GM23338 (cell line): ENCODE measurements at regions not wholly inside any gene's neighbourhood (a gene's known extent, or its start where the extent isn't known, plus 50 kb on each side); places are given as distances from the start of the nearest gene placed in this dataset.

ENCODE experiments used
- ATAC-seq: fragments of 200-7000 bp; cut with Tn5 transposase; 3 replicates; pipeline ENCODE4 v1.9.1; 2020
- DNase-seq: peaks from one replicate; pipeline ENCODE4 v3.0.0-alpha.2; 2015; ENCODE audit warnings: low spot score
- H2AFZ ChIP-seq: fragments of 200-600 bp; sonication (generic); 2 replicates; pipeline ENCODE4 v1.8.0; 2016; ENCODE audit warnings: antibody characterized with exemption, mild to moderate bottlenecking, moderate library complexity
- H3F3A ChIP-seq: fragments of 200-600 bp; sonication (generic); replicated peaks from 2 replicates; pipeline ENCODE4 v1.8.0; 2017; ENCODE audit warnings: antibody characterized with exemption, mixed run types, low read depth
- H3K27ac ChIP-seq: fragments of 200-600 bp; sonication (generic); 2 replicates; pipeline ENCODE4 v1.6.1; 2016; ENCODE audit warnings: low read depth
- H3K27me3 ChIP-seq: fragments of 200-600 bp; sonication (generic); 2 replicates; pipeline ENCODE4 v1.8.0; 2016; ENCODE audit warnings: mild to moderate bottlenecking, mixed run types, moderate library complexity; ENCODE audit not compliant: insufficient read depth
- H3K36me3 ChIP-seq: fragments of 200-600 bp; sonication (generic); 2 replicates; pipeline ENCODE4 v1.8.0; 2016; ENCODE audit warnings: mild to moderate bottlenecking; ENCODE audit not compliant: insufficient read depth
- H3K4me1 ChIP-seq: fragments of 200-600 bp; sonication (generic); 2 replicates; pipeline ENCODE4 v1.8.0; 2016; ENCODE audit warnings: mild to moderate bottlenecking, moderate library complexity; ENCODE audit not compliant: insufficient read depth
- H3K4me2 ChIP-seq: fragments of 200-600 bp; sonication (generic); 2 replicates; pipeline ENCODE4 v1.7.1; 2017; ENCODE audit warnings: mixed run types
- H3K4me3 ChIP-seq: fragments of 200-600 bp; sonication (generic); 2 replicates; pipeline ENCODE4 v1.6.1; 2016; ENCODE audit warnings: mixed run types
- H3K79me2 ChIP-seq: fragments of 200-600 bp; sonication (generic); replicated peaks from 2 replicates; pipeline ENCODE4 v1.8.0; 2017; ENCODE audit warnings: mild to moderate bottlenecking; ENCODE audit not compliant: insufficient read depth
- H3K9me2 ChIP-seq: fragments of 200-600 bp; sonication (generic); 2 replicates; pipeline ENCODE4 v1.8.0; 2017; ENCODE audit not compliant: insufficient read depth
- H4K20me1 ChIP-seq: fragments of 200-600 bp; sonication (generic); replicated peaks from 2 replicates; pipeline ENCODE4 v1.8.0; 2017; ENCODE audit warnings: mild to moderate bottlenecking; ENCODE audit not compliant: insufficient read depth
- H3K27ac Mint-ChIP-seq: 2 replicates; pipeline ENCODE4 v1.8.0; 2020; ENCODE audit warnings: inconsistent platforms, mild to moderate bottlenecking, moderate library complexity, mixed read lengths
- H3K27me3 Mint-ChIP-seq: 3 replicates; pipeline ENCODE4 v1.8.0; 2022; ENCODE audit warnings: low read depth, mild to moderate bottlenecking, moderate library complexity, mixed read lengths, inconsistent platforms; ENCODE audit not compliant: insufficient read depth, poor library complexity
- H3K36me3 Mint-ChIP-seq: 3 replicates; pipeline ENCODE4 v1.8.0; 2021; ENCODE audit warnings: low read depth, mild to moderate bottlenecking, inconsistent platforms, moderate library complexity, mixed read lengths
- H3K4me1 Mint-ChIP-seq: 3 replicates; pipeline ENCODE4 v1.8.0; 2020; ENCODE audit warnings: mild to moderate bottlenecking, inconsistent platforms, mixed read lengths
- H3K4me3 Mint-ChIP-seq: 3 replicates; pipeline ENCODE4 v1.8.0; 2021; ENCODE audit warnings: moderate library complexity, mild to moderate bottlenecking, inconsistent platforms, mixed read lengths
- H3K9me3 Mint-ChIP-seq: 3 replicates; pipeline ENCODE4 v1.8.0; 2020; ENCODE audit warnings: moderate library complexity, mild to moderate bottlenecking, inconsistent platforms, mixed read lengths
- CREB1 ChIP-seq: fragments of 250-450 bp; sonication (Bioruptor Pico); IDR thresholded peaks from 2 replicates; pipeline ENCODE4 v1.5.0; 2020; ENCODE audit warnings: low read depth, mild to moderate bottlenecking, moderate library complexity
- EZH2 ChIP-seq: fragments of 200-600 bp; sonication (generic); IDR thresholded peaks from one replicate; pipeline ENCODE4 v1.8.0; 2017; ENCODE audit warnings: antibody characterized with exemption, mild to moderate bottlenecking, low read depth; ENCODE audit not compliant: unreplicated experiment
- EZH2phosphoT487 ChIP-seq: fragments of 200-600 bp; sonication (generic); IDR thresholded peaks from one replicate; pipeline ENCODE4 v1.8.1; 2018; ENCODE audit warnings: antibody characterized with exemption; ENCODE audit not compliant: unreplicated experiment
- JUNB ChIP-seq: IDR thresholded peaks from one replicate; pipeline ENCODE4 v1.6.1; 2016; ENCODE audit warnings: antibody characterized with exemption; ENCODE audit not compliant: unreplicated experiment
- NANOG ChIP-seq: IDR thresholded peaks from 2 replicates; pipeline ENCODE4 v1.6.1; 2016; ENCODE audit warnings: antibody characterized with exemption, borderline replicate concordance
- POLR2AphosphoS5 ChIP-seq: IDR thresholded peaks from 2 replicates; pipeline ENCODE4 v1.6.1; 2016; ENCODE audit warnings: antibody characterized with exemption, low read depth
- STAT1 ChIP-seq: IDR thresholded peaks from one replicate; pipeline ENCODE4 v1.6.1; 2016; ENCODE audit warnings: antibody characterized with exemption; ENCODE audit not compliant: unreplicated experiment
- ZNF114 ChIP-seq: fragments of 250-450 bp; sonication (Bioruptor Pico); IDR thresholded peaks from 2 replicates; pipeline ENCODE4 v1.5.0; 2020; ENCODE audit warnings: mild to moderate bottlenecking, moderate library complexity
- ZNF331 ChIP-seq: fragments of 250-450 bp; sonication (Bioruptor Pico); IDR thresholded peaks from 2 replicates; pipeline ENCODE4 v1.5.0; 2020; ENCODE audit warnings: low read depth, mild to moderate bottlenecking, moderate library complexity
- TF ChIP-seq, protein P1 (sequence below): IDR thresholded peaks from one replicate; pipeline ENCODE4 v1.6.1; 2018; ENCODE audit warnings: antibody characterized with exemption; ENCODE audit not compliant: unreplicated experiment
- TF ChIP-seq, protein P2 (sequence below), 2 experiments: fragments of 200-600 bp in 1 of 2; sonication (generic) in 1 of 2; conservative IDR thresholded peaks; 2 replicates each; pipeline versions ENCODE4 v1.5.1 to v1.6.1; 2016 to 2017; ENCODE audit warnings: antibody characterized with exemption in 2 of 2, low read depth in 2 of 2, mild to moderate bottlenecking in 2 of 2, moderate library complexity in 1 of 2
- TF ChIP-seq, protein P3 (sequence below): IDR thresholded peaks from 2 replicates; pipeline ENCODE4 v1.6.1; 2016; ENCODE audit warnings: antibody characterized with exemption

DNA sequence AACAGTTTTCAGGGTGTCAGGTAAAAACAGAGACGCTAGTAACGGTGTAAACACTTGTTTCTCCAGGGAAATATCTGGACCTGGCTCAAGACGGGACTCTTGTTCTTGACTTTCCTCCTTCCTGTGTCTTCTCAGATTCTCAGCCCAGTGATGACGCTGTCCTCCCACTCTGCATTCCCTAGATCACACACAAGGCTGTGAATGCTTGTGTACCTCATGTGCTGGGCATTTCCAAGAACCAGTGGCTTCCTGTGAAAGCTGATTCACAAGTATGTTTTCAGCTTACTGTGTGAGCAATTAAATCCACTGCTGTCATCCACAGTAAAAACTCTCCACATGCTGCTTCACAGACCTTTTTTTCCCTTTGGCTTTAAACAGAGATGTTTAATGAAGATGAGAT, 193.8 kb upstream of the DPP6 start (continued):
- TF ChIP-seq, protein P1, sequence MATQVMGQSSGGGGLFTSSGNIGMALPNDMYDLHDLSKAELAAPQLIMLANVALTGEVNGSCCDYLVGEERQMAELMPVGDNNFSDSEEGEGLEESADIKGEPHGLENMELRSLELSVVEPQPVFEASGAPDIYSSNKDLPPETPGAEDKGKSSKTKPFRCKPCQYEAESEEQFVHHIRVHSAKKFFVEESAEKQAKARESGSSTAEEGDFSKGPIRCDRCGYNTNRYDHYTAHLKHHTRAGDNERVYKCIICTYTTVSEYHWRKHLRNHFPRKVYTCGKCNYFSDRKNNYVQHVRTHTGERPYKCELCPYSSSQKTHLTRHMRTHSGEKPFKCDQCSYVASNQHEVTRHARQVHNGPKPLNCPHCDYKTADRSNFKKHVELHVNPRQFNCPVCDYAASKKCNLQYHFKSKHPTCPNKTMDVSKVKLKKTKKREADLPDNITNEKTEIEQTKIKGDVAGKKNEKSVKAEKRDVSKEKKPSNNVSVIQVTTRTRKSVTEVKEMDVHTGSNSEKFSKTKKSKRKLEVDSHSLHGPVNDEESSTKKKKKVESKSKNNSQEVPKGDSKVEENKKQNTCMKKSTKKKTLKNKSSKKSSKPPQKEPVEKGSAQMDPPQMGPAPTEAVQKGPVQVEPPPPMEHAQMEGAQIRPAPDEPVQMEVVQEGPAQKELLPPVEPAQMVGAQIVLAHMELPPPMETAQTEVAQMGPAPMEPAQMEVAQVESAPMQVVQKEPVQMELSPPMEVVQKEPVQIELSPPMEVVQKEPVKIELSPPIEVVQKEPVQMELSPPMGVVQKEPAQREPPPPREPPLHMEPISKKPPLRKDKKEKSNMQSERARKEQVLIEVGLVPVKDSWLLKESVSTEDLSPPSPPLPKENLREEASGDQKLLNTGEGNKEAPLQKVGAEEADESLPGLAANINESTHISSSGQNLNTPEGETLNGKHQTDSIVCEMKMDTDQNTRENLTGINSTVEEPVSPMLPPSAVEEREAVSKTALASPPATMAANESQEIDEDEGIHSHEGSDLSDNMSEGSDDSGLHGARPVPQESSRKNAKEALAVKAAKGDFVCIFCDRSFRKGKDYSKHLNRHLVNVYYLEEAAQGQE = no peak
- no peak for TF ChIP-seq ZNF331 (CRISPR knock-in tag)
- no peak for TF ChIP-seq EZH2
- TF ChIP-seq, protein P2, sequence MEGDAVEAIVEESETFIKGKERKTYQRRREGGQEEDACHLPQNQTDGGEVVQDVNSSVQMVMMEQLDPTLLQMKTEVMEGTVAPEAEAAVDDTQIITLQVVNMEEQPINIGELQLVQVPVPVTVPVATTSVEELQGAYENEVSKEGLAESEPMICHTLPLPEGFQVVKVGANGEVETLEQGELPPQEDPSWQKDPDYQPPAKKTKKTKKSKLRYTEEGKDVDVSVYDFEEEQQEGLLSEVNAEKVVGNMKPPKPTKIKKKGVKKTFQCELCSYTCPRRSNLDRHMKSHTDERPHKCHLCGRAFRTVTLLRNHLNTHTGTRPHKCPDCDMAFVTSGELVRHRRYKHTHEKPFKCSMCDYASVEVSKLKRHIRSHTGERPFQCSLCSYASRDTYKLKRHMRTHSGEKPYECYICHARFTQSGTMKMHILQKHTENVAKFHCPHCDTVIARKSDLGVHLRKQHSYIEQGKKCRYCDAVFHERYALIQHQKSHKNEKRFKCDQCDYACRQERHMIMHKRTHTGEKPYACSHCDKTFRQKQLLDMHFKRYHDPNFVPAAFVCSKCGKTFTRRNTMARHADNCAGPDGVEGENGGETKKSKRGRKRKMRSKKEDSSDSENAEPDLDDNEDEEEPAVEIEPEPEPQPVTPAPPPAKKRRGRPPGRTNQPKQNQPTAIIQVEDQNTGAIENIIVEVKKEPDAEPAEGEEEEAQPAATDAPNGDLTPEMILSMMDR (conservative IDR thresholded peaks at IDR 0.05; ENCODE audit: low read depth in 2 of 2) = no peak
- no peak for TF ChIP-seq ZNF114
- TF ChIP-seq EZH2phosphoT487 = no peak
- TF ChIP-seq JUNB = no peak
- TF ChIP-seq POLR2AphosphoS5 = no peak
- no peak for TF ChIP-seq NANOG

DNA sequence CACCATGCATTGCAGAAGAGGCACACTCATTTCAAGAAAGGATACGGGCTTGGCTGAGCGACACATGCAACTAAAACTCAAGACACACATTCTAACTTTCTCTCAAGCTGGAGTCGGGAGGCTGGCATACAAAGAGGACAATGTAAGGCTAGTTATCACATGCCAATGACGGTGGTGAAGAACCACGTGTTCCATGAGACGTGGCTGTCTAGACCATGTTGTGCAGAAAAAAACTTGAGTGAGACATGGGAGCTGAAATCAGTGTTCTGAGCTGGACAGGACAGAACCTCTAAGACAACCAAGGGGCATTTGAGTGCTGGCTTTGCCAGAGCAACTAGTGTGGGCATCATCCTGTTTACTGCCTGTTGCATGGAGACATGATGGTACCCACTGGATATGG, 193.0 kb upstream of the DPP6 start:
- H3K27me3 Mint-ChIP-seq = peaks cover 2% of the 10 kb centered on the region
- DNase-seq (no peak), ATAC-seq (no peak)
- no peak overlapping the region for H3K4me3 ChIP-seq
- H3K4me3 Mint-ChIP-seq = no peak overlapping the region
- H3K36me3 Mint-ChIP-seq = peaks cover 9% of the 10 kb centered on the region; the same call in 2 of the 3 replicates
- no peaks in the 10 kb centered on the region for H3K27me3 ChIP-seq
- no peak overlapping the region for H2AFZ ChIP-seq
- no peaks in the 10 kb centered on the region for H3K9me2 ChIP-seq
- H3K36me3 ChIP-seq = 0 out of 2 replicates have a peak, but pooled peaks cover 7% of the 10 kb centered on the region
- no peak overlapping the region for H3K4me2 ChIP-seq
- H3K27ac ChIP-seq = no peak overlapping the region
- no peaks in the 10 kb centered on the region for H3K79me2 ChIP-seq
- H4K20me1 ChIP-seq = no peaks in the 10 kb centered on the region
- no peaks in the 10 kb centered on the region for H3F3A ChIP-seq
- no peaks in the 10 kb centered on the region for H3K4me1 ChIP-seq
- peaks cover 85% of the 10 kb centered on the region for H3K9me3 Mint-ChIP-seq
- no peak overlapping the region for H3K27ac Mint-ChIP-seq
- H3K4me1 Mint-ChIP-seq = no peaks in the 10 kb centered on the region
- TF ChIP-seq, protein P1 = no peak
- TF ChIP-seq CREB1 (CRISPR knock-in tag) (no peak), NANOG (no peak), STAT1 (no peak), EZH2 (no peak), POLR2AphosphoS5 (no peak), ZNF331 (CRISPR knock-in tag) (no peak)
- TF ChIP-seq, protein P2 (conservative IDR thresholded peaks at IDR 0.05; ENCODE audit: low read depth in 2 of 2) = no peak
- TF ChIP-seq, protein P3, sequence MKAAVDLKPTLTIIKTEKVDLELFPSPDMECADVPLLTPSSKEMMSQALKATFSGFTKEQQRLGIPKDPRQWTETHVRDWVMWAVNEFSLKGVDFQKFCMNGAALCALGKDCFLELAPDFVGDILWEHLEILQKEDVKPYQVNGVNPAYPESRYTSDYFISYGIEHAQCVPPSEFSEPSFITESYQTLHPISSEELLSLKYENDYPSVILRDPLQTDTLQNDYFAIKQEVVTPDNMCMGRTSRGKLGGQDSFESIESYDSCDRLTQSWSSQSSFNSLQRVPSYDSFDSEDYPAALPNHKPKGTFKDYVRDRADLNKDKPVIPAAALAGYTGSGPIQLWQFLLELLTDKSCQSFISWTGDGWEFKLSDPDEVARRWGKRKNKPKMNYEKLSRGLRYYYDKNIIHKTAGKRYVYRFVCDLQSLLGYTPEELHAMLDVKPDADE = no peak
